GM12865 (cell line): ENCODE measurements at regions not wholly inside any gene's neighbourhood (a gene's known extent, or its start where the extent isn't known, plus 50 kb on each side); places are given as distances from the start of the nearest gene placed in this dataset.

Experiments used
- DNase-seq: peaks from one replicate; pipeline ENCODE4 v3.0.0; 2010; ENCODE audit warnings: low read depth
- H3K4me3 ChIP-seq: 2 replicates; pipeline ENCODE4 v1.5.1; 2011; ENCODE audit warnings: mild to moderate bottlenecking, low read depth, low read length, control low read depth
- TF ChIP-seq, protein P1 (sequence below): IDR thresholded peaks from 2 replicates; pipeline ENCODE4 v1.5.1; 2011; ENCODE audit warnings: low read length, control low read depth, low read depth, inconsistent platforms; ENCODE audit not compliant: insufficient read depth; ENCODE audit errors: missing control alignments

DNA sequence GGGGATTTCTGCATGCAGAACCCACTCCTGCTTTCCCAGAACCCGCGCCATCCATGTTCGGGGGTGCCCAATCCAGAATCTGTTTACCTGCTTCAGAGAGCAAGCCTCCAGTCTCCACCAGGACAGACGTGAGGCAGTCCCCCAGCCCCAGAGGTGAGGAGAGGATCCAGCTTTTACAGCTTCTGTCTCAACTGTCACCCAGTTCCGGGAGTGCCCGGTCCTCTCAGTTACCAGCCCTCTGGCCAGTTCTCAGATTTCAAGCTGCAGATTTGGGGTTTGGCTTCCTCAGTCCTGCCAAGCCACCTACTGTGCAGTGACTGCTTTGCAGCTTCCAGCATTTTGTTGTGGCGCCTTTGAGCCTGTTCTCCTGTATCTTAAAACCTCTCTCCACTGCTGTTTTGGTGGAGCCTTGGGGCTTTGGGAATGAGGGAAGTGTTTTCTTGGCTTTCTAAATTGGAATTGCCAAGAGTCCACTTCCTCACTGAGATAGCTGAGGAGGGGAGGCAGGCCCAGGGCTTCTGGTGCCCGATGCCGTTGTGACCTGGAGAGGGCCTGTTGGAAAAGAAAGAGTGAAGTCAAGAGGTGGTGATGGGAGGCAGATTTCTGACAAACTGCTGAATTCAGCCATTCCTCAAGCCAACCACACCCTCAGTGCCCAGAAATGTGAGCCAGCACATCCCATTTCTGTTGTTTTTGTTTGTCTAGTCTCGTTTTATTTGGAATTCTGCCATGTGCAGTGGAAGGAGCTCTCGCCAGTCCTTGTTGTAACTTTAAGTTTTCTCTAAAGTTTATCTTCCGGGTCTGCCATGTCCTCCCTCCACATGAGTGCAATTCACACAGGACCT lies 513.4 kb downstream of the TBC1D22A start:
- TF ChIP-seq, protein P1, sequence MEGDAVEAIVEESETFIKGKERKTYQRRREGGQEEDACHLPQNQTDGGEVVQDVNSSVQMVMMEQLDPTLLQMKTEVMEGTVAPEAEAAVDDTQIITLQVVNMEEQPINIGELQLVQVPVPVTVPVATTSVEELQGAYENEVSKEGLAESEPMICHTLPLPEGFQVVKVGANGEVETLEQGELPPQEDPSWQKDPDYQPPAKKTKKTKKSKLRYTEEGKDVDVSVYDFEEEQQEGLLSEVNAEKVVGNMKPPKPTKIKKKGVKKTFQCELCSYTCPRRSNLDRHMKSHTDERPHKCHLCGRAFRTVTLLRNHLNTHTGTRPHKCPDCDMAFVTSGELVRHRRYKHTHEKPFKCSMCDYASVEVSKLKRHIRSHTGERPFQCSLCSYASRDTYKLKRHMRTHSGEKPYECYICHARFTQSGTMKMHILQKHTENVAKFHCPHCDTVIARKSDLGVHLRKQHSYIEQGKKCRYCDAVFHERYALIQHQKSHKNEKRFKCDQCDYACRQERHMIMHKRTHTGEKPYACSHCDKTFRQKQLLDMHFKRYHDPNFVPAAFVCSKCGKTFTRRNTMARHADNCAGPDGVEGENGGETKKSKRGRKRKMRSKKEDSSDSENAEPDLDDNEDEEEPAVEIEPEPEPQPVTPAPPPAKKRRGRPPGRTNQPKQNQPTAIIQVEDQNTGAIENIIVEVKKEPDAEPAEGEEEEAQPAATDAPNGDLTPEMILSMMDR, result no peak
- DNase-seq, result no peak

GRCh38 chr22:47274196-47274595 lies 511.7 kb downstream of the TBC1D22A start:
- no peak overlapping the region for H3K4me3 ChIP-seq
- TF ChIP-seq, protein P1, result no peak
- no peak for DNase-seq

More for the DNA sequence above, 513.4 kb downstream of the TBC1D22A start:
- no peak overlapping the region for H3K4me3 ChIP-seq

DNA sequence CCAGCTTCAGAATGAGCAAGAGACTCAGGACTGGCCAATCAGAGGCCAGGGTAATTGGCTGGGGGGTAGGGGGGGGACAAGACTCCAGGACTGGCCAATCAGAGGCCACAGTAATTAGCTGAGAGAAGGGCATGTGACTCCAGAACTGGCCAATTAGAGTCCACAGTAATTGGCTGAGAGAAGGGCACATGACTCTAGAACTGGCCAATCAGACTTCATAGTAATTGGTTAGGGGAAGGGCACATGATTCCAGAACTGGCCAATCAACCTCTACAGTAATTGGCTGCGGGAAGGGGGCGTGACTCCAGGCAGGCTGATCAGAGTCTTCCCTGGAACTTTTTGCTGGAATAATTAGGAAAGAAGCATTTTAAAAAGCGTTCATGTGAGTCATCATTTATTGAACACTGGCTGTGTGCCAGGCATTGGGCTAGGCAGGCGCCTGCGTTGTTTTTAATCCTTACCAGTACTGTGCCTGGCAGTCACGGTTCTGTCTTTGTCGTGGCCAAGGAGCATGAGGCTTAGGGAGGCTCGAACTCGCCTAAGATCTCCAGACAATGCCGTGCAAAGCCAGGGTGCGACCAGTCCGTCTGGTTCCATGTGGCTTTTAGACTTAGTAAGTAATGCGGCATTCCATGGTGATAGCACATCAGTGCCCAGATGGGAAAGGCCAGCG lies 508.1 kb downstream of the TBC1D22A start:
- TF ChIP-seq, protein P1, result no peak
- no peak overlapping the region for H3K4me3 ChIP-seq
- no peak for DNase-seq

- no peak for DNase-seq
- TF ChIP-seq, protein P1, result no peak
- H3K4me3 ChIP-seq, result no peak overlapping the region
Measured at GRCh38 chr22:47269516-47270088, 507.2 kb downstream of the TBC1D22A start.

GRCh38 chr22:47267513-47268282 lies 505.2 kb downstream of the TBC1D22A start:
- no peak overlapping the region for H3K4me3 ChIP-seq
- DNase-seq, result no peak
- TF ChIP-seq, protein P1, result no peak

GRCh38 chr22:47266329-47266728 lies 503.9 kb downstream of the TBC1D22A start:
- H3K4me3 ChIP-seq, result no peak overlapping the region
- no peak for DNase-seq
- TF ChIP-seq, protein P1, result no peak
